ENCODE measurements at regions not wholly inside any gene's neighbourhood (a gene's known extent, or its start where the extent isn't known, plus 50 kb on each side); places are given as distances from the start of the nearest gene placed in this dataset.

DNA sequence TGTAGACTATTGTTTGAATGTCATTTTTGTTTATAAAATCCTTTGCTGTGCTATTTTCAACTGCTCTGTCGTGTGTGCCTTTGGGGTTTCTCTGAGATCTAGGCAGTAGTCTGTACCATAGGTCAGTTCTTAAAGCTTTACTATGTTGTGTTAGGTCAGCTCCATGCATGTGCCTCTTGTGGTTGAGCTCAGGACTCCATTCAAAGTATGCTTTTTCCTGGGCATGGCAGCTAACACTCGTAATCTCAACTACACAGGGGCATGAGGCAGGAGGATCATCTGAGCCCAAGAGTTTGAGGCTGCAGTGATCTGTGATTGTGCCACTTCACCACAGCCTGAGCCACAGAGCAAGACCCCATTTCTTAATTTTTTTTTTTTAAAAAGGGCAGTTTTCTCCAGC is 174.4 kb upstream of the SPHKAP start:
- TF ChIP-seq, protein P1, sequence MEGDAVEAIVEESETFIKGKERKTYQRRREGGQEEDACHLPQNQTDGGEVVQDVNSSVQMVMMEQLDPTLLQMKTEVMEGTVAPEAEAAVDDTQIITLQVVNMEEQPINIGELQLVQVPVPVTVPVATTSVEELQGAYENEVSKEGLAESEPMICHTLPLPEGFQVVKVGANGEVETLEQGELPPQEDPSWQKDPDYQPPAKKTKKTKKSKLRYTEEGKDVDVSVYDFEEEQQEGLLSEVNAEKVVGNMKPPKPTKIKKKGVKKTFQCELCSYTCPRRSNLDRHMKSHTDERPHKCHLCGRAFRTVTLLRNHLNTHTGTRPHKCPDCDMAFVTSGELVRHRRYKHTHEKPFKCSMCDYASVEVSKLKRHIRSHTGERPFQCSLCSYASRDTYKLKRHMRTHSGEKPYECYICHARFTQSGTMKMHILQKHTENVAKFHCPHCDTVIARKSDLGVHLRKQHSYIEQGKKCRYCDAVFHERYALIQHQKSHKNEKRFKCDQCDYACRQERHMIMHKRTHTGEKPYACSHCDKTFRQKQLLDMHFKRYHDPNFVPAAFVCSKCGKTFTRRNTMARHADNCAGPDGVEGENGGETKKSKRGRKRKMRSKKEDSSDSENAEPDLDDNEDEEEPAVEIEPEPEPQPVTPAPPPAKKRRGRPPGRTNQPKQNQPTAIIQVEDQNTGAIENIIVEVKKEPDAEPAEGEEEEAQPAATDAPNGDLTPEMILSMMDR (IDR thresholded peaks at IDR 0.05): no peak
- TF ChIP-seq POLR2AphosphoS5 (IDR thresholded peaks at IDR 0.05): no peak
- TF ChIP-seq EP300 (IDR thresholded peaks at IDR 0.05): no peak
- TF ChIP-seq POLR2A (IDR thresholded peaks at IDR 0.05; ENCODE audit: low read depth): no peak
